AG09309 (cell line): ENCODE measurements at regions not wholly inside any gene's neighbourhood (a gene's known extent, or its start where the extent isn't known, plus 50 kb on each side); places are given as distances from the start of the nearest gene placed in this dataset.

ENCODE experiments used
- DNase-seq: peaks from one replicate; pipeline ENCODE4 v3.0.0-alpha.2; 2010; ENCODE audit warnings: low read depth
- H3K4me3 ChIP-seq: 2 replicates; pipeline ENCODE4 v1.5.1; 2011; ENCODE audit warnings: mild to moderate bottlenecking, low read depth, low read length, moderate library complexity; ENCODE audit not compliant: control insufficient read depth
- TF ChIP-seq, protein P1 (sequence below): IDR thresholded peaks from 2 replicates; pipeline ENCODE4 v1.5.1; 2011; ENCODE audit warnings: mild to moderate bottlenecking, low read depth, low read length, inconsistent platforms; ENCODE audit not compliant: insufficient read depth, control insufficient read depth; ENCODE audit errors: missing control alignments

DNA sequence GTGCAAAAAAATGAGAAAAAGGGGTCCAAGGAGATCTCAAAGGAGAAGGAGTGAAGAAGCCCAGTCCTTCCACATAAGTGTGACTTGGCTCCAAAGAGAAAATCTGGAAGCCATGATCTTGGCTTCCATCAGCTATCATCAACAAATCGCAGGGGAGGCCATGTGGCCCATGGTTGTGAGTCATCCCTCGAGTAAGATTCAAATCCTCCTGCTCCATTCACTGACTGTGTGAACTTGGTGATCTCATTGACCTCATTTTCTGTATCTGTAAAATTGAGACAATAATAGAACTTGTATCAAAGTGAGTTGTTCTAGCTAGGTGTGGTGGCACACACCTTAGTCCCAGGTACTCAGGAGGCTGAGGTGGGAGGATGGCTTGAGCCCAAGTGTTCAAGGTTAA, 79.1 kb upstream of the OLIG2 start:
- no peak overlapping the region for H3K4me3 ChIP-seq
- DNase-seq = no peak
- TF ChIP-seq, protein P1, sequence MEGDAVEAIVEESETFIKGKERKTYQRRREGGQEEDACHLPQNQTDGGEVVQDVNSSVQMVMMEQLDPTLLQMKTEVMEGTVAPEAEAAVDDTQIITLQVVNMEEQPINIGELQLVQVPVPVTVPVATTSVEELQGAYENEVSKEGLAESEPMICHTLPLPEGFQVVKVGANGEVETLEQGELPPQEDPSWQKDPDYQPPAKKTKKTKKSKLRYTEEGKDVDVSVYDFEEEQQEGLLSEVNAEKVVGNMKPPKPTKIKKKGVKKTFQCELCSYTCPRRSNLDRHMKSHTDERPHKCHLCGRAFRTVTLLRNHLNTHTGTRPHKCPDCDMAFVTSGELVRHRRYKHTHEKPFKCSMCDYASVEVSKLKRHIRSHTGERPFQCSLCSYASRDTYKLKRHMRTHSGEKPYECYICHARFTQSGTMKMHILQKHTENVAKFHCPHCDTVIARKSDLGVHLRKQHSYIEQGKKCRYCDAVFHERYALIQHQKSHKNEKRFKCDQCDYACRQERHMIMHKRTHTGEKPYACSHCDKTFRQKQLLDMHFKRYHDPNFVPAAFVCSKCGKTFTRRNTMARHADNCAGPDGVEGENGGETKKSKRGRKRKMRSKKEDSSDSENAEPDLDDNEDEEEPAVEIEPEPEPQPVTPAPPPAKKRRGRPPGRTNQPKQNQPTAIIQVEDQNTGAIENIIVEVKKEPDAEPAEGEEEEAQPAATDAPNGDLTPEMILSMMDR = no peak

DNA sequence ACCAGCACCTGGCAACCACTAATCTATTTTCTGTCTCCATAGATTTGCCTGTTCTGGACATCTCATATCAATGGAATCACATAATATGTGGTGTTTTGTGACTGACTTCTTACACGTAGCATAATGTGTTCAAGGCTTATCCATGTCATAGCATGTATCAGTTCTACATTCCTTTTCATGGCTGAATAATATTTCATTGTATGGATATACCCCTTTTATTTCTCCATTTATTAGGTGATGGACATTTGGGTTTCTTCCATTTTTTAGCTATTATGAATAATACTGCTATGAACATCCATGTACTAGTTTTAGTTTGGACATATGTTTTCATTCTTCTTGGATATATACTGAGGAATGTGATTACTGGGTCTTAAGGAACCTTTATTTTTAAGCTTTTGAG, 78.0 kb upstream of the OLIG2 start:
- TF ChIP-seq, protein P1 = no peak

DNA sequence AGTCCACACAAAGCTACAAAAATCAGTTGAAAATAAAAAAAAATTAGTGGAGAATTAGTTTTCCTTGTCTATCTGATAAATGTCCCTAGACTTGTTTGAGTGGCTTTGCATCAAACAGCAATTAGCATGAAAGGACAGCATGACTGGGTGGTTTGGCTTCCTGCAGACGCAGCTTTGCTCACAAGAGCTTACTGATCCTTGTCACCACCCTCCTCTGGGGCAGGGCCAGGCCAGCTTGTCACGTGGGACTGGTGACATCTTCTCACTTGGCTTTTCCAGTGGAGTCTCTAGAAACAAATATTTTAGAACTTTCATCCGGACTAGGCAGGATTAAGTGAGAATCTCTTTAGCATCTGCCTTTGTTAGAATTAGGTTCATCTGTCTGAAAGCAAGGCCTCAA, 76.0 kb upstream of the OLIG2 start:
- H3K4me3 ChIP-seq = no peak overlapping the region
- DNase-seq = no peak
- TF ChIP-seq, protein P1 = no peak

More for the DNA sequence above, 78.0 kb upstream of the OLIG2 start:
- no peak for DNase-seq
- no peak overlapping the region for H3K4me3 ChIP-seq

DNA sequence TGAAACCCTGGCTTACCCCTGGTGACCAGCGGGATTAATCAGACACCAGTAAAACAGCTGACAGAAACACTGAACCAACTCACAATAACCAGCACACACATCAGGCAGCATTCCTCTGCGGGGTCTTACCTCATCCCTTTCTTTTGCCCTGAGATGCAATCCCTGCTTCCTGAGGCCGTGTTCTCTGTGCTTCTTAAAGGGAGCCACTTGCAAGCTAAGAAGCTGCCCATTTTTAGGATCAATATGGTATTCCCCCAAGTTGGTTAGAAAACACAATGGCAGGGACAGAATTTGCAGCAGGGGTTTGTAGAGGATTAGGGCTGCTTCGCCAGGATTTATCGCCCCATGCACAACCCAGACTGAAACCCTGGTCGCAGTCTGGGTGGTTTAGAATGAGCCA, 74.7 kb upstream of the OLIG2 start:
- no peak for DNase-seq
- TF ChIP-seq, protein P1 = no peak
- H3K4me3 ChIP-seq = no peak overlapping the region

DNA sequence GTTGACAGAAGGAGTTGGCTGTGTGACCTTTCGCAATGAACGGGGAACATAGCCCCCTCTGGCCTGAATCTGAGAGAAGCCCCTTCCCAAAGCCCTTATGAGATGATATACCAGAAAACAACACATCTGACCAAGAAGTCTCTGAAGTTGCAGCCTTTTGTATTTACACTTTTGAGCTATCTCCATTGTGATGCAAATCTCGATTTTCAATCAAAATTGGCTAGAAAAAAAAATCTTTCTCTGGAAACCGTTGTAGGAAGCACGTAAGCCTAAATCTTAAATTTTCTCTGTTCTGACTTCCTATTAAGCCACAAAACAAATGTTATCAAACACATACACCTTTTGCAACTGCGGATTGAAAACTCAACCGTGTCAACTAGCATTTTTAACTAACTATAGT, 71.4 kb upstream of the OLIG2 start:
- TF ChIP-seq, protein P1 = no peak
- no peak overlapping the region for H3K4me3 ChIP-seq
- DNase-seq = no peak

DNA sequence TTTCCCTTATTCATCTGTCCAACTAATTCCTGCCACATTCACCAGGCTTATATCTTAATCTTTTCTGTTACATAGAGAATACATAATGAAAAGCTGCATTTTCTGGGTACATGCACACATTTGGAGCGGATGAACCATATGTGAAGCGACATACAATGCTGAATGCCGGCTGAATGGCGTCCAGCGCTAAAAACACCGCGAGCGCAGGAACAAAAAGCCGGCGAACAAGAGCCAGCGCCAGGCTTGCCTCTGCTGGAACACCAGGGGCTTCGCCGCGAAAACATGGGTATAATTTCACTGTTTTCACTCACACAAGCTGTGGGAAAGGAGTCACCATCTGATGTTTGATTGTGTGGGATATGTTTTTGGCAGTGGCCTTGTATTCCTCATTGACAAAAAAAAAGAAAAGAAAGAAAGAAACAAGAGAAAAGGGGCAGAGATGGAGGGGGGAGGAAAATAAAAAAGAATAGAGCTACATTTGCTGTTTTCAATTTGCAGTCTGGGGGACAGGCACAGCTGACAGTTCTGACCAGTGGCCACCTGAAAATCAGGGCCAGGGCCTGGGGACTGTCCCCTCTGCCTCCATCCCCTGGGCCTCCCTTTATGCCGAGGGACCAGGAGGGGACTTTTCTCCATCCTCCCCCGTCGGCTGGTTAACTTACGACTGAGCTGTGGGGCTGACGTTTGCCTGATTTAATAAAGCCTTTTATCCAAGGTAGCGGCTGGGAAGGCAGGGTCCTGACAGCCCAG, 70.2 kb upstream of the OLIG2 start:
- TF ChIP-seq, protein P1 = no peak
- no peak for DNase-seq
- H3K4me3 ChIP-seq = no peak overlapping the region

GRCh38 chr21:32956061-32956656, 69.6 kb upstream of the OLIG2 start:
- no peak for DNase-seq
- TF ChIP-seq, protein P1 = no peak
- H3K4me3 ChIP-seq = no peak overlapping the region
